ENCODE measurements at regions not wholly inside any gene's neighbourhood (a gene's known extent, or its start where the extent isn't known, plus 50 kb on each side); places are given as distances from the start of the nearest gene placed in this dataset.
A peak's percentile ranks its signal among the peaks of the same experiment; 100 is the strongest.

DNA sequence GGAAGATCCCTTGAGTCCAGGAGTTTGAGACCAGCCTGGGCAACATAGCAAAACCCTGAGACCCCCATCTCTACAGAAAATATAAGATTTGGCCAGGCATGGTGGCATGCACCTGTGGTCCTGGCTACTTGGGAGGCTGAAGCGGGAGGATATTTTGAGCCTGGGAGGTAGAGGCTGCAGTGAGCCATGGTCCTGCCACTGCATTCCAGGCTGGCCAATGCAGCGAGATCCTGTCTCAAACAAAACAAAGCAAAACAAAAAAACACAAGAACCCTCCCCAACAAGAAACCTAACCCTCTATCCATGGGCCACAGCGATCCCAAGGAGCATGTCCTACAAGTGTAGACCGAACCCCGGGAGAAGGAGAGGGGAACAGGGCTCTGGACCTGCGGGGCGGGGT, 133.3 kb downstream of the MGAT5B start:
- no peak for DNase-seq (ENCODE audit: low read depth)
- no peak overlapping the region for H3K4me3 ChIP-seq (ENCODE audit: low read depth, low read length)

DNA sequence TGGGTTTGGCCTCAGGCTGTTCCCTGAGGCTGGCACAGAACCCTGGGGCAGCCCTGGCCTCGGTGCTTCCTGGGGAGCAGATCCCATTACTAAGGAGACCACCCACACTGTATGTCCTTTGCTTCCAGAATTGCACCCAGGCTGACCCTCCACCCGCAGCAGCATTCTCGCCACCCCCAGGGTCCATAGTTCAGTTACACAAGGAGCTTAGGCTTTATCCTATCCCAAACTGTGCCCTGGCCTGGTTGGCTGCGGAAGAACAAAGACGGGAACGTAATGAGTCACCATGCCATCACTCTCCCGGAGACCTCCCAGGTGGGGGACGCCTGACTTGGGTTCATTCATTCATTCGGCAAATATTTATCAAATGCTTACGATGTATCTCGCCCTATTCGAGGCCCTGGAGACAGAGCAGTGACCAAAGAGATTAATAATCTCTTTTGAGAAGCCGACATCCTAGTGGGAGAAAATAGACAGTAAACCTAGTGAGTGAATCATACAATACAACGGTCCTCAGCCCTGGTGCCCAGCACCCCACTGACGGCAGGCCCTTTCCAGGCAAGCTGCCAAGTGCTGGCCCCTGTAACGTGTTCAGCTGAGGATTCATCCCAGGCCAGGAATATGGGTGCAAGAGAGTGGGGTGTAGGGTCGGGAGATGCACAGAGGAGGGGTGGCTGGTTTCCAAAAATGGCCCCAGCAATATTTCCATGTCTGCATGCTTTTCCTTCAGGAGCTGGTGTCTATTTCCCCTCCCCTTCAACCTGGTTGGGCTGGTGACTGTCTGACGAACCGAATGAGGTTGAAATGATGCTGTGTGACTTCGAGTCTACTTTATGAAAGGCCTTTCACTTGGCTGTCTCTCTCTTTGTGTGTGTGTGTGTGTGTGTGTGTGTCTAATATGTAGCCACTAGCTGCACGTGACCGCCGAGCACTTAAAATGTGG, 134.2 kb downstream of the MGAT5B start:
- peak; percentile 52 for DNase-seq (ENCODE audit: low read depth)
- H3K4me3 ChIP-seq (ENCODE audit: low read depth, low read length) = no peak overlapping the region

GRCh38 chr17:77003699-77004098, 135.5 kb downstream of the MGAT5B start:
- H3K4me3 ChIP-seq (ENCODE audit: low read depth, low read length) = no peak overlapping the region
- no peak for DNase-seq (ENCODE audit: low read depth)

GRCh38 chr17:77006971-77007649, 133.7 kb upstream of the SEC14L1 start:
- no peak for DNase-seq (ENCODE audit: low read depth)
- no peak overlapping the region for H3K4me3 ChIP-seq (ENCODE audit: low read depth, low read length)

- H3K4me3 ChIP-seq (ENCODE audit: low read depth, low read length) = no peak overlapping the region
Measured at GRCh38 chr17:77009877-77010276, 130.9 kb upstream of the SEC14L1 start.

GRCh38 chr17:77010667-77011066, 130.1 kb upstream of the SEC14L1 start:
- no peak overlapping the region for H3K4me3 ChIP-seq (ENCODE audit: low read depth, low read length)
- no peak for DNase-seq (ENCODE audit: low read depth)

More at GRCh38 chr17:77009877-77010276, 130.9 kb upstream of the SEC14L1 start:
- DNase-seq (ENCODE audit: low read depth) = no peak

- no peak for DNase-seq (ENCODE audit: low read depth)
- no peak overlapping the region for H3K4me3 ChIP-seq (ENCODE audit: low read depth, low read length)
Measured at GRCh38 chr17:77011173-77012011, 129.4 kb upstream of the SEC14L1 start.

DNA sequence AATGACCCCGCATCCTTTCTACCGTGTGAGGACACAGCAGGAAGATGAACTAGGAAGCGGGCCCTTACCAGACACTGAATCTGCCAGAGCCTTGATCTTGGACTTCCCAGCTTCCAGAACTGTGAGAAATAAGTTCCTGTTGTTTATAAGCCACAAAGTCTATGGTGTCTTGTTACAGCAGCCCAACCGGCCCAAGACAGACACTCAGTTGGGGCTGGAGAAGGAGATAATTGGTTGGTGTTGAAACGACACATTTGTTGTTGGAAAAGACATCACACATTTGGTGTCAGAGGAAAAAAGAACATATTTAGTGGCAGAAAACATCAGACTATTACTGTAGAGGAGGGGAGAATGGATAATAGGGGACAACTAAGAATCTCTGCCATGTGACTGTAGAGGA, 122.3 kb upstream of the SEC14L1 start:
- no peak for DNase-seq (ENCODE audit: low read depth)
- H3K4me3 ChIP-seq (ENCODE audit: low read depth, low read length) = no peak overlapping the region

GRCh38 chr17:77019893-77020379, 120.8 kb upstream of the SEC14L1 start:
- peak; percentile 41 for DNase-seq (ENCODE audit: low read depth)
- no peak overlapping the region for H3K4me3 ChIP-seq (ENCODE audit: low read depth, low read length)

DNA sequence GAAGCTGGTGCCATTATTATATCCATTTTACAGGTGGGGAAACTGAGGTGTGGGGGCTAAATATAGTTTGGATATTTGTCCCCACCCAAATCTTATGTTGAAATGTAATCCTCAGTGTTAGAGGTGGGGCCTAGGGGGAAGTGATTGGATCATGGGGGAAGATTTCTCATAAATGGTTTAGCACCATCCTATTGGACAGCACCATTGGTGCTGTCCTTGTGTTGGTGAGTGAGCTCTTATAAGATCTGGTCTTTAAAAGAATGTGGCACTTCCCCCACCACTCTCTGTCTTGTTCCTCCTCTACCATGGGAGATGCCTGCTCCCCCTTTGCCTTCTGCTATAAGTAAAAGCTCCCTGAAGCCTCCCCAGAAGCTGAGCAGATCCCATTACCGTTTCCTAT, 119.8 kb upstream of the SEC14L1 start:
- no peak overlapping the region for H3K4me3 ChIP-seq (ENCODE audit: low read depth, low read length)
- no peak for DNase-seq (ENCODE audit: low read depth)

DNA sequence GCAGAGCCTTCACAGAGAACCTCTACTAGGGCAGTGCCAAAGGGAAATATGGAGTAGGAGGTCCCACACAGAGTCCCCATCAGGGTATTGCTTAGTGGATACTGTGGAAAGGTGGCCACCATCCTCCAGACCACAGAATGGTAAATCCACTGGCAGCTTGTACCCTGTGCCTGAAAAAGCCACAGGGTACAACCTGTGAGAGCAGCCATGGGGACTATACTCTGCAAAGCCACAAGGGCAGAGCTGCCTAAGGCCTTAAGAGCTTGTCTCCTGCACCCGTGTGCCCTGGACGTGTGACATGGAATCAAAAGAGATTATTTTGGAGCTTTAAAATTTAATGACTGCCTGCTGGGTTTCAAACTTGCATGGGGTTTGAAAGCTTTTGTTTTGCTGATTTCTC, 118.0 kb upstream of the SEC14L1 start:
- H3K4me3 ChIP-seq (ENCODE audit: low read depth, low read length) = no peak overlapping the region
- DNase-seq (ENCODE audit: low read depth) = no peak

DNA sequence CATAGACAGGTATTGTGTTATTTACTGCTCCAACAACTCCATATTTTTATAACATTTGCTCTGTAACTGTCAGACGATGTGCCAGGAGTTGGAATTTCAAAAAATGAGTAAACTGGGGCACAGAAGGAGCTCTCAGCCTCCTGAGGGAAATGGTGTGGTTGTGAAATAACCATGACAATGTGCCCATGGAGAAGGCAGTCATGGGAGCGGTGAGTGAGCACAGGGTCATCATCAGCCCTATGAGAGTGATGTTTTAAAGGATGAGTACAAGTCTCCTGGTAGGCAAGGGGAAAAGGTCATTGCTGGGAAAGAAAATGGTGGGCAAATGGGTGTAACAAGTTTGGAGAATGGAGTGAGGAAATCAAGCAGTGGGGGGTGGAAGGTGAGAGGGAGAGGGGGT, 115.0 kb upstream of the SEC14L1 start:
- H3K4me3 ChIP-seq (ENCODE audit: low read depth, low read length) = no peak overlapping the region
- DNase-seq (ENCODE audit: low read depth) = no peak

DNA sequence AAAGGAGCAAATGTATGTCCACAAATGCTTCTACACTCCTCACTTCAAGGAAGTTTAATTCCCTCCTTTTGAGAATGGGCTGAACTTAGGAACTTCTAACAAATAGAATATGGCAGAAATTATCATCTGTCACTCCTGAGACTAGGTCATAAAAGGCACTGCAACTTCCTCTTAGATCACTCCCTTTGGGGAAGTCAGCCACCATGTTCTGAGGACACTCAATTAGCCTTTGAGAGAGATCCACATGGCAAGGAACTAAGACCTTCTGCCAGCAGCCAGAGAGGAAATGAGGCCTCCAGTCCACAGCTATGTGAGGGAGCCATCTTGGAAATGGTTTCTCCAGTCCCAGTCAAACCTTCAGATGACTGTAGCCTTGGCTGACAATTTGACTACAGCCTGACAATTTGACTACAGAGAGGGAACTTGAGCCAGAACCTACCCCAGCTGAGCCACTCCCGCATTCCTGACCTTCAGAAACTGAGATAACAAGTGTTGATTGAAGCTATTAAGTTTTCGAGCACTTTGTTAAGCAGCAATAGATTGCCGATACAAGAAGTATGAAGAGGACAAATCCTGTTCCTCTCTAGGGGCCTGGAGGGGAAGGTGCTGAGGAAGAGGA, 113.4 kb upstream of the SEC14L1 start:
- DNase-seq (ENCODE audit: low read depth) = no peak
- H3K4me3 ChIP-seq (ENCODE audit: low read depth, low read length) = no peak overlapping the region

DNA sequence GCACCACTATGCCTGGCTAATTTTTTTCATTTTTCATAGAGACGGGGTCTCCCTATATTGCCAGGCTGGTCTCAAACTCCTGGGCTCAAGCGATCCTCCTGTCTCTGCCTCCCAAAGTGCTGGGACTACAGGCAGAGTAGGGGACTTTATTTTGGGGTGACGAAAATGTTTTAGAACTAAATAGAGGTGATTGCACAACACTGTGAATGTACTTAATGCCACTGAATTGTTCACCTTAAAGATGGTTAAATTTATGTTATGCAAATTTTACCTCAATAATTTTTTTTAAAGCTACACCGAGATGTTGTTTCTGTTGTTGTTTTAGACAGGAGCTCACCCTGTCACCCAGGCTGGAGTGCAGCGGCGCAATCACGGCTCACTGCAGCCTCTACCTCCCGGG, 111.9 kb upstream of the SEC14L1 start:
- H3K4me3 ChIP-seq (ENCODE audit: low read depth, low read length) = no peak overlapping the region
- no peak for DNase-seq (ENCODE audit: low read depth)

- H3K4me3 ChIP-seq (ENCODE audit: low read depth, low read length) = no peak overlapping the region
- DNase-seq (ENCODE audit: low read depth) = no peak
Measured at GRCh38 chr17:77032929-77033328, 107.8 kb upstream of the SEC14L1 start.

- H3K4me3 ChIP-seq (ENCODE audit: low read depth, low read length) = no peak overlapping the region
- DNase-seq (ENCODE audit: low read depth) = no peak
Measured at GRCh38 chr17:77033892-77034404, 106.8 kb upstream of the SEC14L1 start.

GRCh38 chr17:77034677-77035424, 105.9 kb upstream of the SEC14L1 start:
- no peak overlapping the region for H3K4me3 ChIP-seq (ENCODE audit: low read depth, low read length)
- no peak for DNase-seq (ENCODE audit: low read depth)

- H3K4me3 ChIP-seq (ENCODE audit: low read depth, low read length) = no peak overlapping the region
- no peak for DNase-seq (ENCODE audit: low read depth)
Measured at GRCh38 chr17:77035526-77035925, 105.2 kb upstream of the SEC14L1 start.

All from skeletal muscle cell (primary cell).